GM12872 (cell line): ENCODE measurements at regions not wholly inside any gene's neighbourhood (a gene's known extent, or its start where the extent isn't known, plus 50 kb on each side); places are given as distances from the start of the nearest gene placed in this dataset.

Experiments used
- CTCF ChIP-seq: IDR thresholded peaks from 3 replicates; pipeline ENCODE4 v1.5.1; 2011; ENCODE audit warnings: low read depth, mild to moderate bottlenecking, low read length, moderate library complexity; ENCODE audit not compliant: insufficient read depth

DNA sequence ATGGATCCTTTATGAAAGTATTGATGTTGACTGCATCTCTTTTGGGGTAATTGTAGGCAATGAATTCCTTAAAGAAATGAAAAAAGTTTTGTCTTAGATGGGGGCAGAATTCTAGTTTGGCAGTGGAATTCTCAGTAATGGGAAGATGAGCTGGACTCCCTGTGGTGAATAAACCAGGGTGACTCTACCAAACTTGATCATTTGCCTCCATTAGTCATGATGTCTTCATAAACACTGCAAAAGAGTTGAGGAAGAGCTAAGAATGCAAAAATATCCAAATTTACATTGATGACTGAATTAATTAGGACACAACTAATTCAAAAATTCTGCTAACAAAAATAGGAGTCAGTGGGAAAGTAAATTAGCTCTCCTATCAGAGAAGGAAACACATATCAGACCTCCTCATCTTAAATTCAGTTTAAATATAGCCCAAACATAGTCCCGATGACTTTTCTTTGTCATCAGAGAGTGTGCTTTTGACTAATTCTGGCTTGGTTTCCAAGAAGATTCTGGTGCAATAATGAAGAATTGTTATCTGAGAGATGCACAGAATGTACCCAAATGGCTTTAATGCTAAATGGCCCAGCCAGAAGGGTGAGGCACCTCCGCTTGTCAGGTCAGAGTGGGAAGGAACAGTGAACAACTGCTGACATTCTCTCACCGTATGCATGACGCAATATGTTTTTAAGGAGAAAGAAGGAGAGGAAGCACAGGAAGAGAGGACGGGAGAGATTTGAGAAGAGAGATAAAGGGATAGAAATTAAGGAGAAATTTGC is 525.1 kb downstream of the LMO4 start:
- TF ChIP-seq CTCF = no peak

DNA sequence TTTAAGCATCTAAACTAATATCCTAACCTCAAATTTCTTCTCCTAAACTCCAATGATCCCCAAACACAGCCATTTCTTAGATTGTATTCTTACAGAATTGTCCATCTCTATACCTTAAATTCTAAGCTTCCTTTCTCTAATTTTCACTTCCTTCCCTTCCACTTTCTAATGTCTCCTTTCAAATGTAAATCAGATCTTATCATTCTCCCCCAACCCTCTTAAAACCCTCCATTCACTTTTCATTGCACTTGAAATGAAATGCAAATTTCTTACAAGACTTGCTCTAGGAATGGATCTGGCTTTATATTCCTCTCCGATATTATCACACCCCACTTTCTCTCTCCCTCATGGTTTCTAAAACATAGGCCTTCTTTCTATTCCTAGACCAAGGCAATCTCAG is 534.6 kb downstream of the LMO4 start:
- no peak for TF ChIP-seq CTCF

DNA sequence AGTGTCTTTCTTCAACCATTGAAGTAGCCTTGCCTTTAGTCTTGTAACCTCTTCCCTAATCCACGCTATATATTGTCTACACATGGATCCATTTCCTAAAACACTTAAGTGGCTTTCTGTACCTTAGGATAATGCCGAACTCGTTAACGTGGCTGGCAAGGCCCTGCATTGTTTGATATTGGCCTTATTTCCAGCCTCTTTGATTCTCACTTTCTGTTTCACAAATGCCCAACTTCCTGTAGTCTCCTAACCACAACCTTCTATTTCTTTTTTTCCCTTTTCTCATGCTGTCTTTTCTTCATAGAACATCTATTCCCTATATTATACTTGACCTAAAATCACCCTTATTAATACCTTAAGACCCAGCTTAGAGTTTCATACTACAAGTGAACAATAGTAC is 536.0 kb downstream of the LMO4 start:
- TF ChIP-seq CTCF = no peak

DNA sequence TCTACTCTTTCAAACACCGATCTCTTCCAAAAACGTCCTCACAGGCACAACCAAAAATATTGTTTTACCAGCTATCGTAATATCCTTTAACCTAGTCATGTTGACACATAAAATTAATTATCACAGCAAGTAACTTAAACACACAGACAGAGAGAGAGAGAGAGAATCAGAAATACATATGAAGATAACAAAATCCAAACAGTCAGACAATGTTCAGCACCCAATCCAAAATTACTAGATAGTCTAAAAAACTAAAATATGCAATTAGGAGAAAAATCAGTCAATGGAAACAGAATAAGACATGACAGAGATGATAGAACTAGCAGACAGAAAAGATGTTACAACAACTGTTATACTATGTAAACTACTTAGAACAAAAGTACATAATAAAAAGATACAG is 537.7 kb downstream of the LMO4 start:
- TF ChIP-seq CTCF = no peak

GRCh38 chr1:87867626-87868025 is 538.9 kb downstream of the LMO4 start:
- no peak for TF ChIP-seq CTCF

GRCh38 chr1:87869567-87869966 is 540.9 kb downstream of the LMO4 start:
- no peak for TF ChIP-seq CTCF

DNA sequence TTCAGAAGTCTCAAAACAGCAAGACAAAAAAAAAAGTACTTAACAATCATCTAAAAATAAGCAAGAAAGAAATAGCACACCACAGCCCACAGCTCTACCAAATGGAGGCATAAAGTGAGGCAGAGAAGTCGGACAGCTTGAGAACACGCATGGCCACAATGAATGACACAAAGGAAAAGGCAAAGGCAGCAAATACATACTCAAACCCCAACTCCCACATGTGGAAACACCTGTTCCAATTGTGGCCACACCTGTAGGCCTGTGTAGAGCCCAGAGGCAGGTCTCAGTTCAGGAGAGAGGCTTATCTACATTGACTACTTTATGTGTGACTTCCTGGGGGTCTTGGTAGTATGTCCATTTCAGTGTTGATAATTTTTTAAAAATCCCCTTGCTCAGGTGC is 543.5 kb downstream of the LMO4 start:
- TF ChIP-seq CTCF = no peak
